OCI-LY7 (cell line): ENCODE measurements at regions not wholly inside any gene's neighbourhood (a gene's known extent, or its start where the extent isn't known, plus 50 kb on each side); places are given as distances from the start of the nearest gene placed in this dataset.

Experiments used
- BruUV-seq: library from RNA; stranded (reverse); fragments of 400-500 nt; replicated peaks from 2 replicates; lab custom pipeline; 2021; lab: Mats Ljungman, UMichigan
- CTCF ChIA-PET: fragments of 300-600 bp; sonication (Branson Sonifier 250); formaldehyde crosslinking; loops from one replicate; lab custom pipeline; 2022; ENCODE audit warnings: antibody characterized with exemption; ENCODE audit not compliant: unreplicated experiment; lab: Charles Lee
- POLR2A ChIA-PET: fragments of 300-600 bp; sonication (Branson Sonifier 250); formaldehyde crosslinking; loops from one replicate; lab custom pipeline; 2022; ENCODE audit warnings: antibody characterized with exemption; lab: Charles Lee
- DNase-seq: peaks from one replicate; pipeline ENCODE4 v3.0.0-alpha.2; 2015; ENCODE audit warnings: low spot score
- H2AFZ ChIP-seq: fragments of 200-600 bp; sonication (generic), shearing (Covaris generic); 2 replicates; pipeline ENCODE4 v1.6.1; 2014; ENCODE audit warnings: mild to moderate bottlenecking, antibody characterized with exemption, low read length, moderate library complexity
- H3K27ac ChIP-seq: fragments of 200-600 bp; sonication (generic); 2 replicates; pipeline ENCODE4 v1.5.1; 2014; ENCODE audit warnings: mixed run types, low read depth, mild to moderate bottlenecking, moderate library complexity, low read length, inconsistent platforms; ENCODE audit not compliant: poor library complexity, severe bottlenecking
- H3K36me3 ChIP-seq: fragments of 200-600 bp; sonication (generic); 2 replicates; pipeline ENCODE4 v1.6.1; 2014; ENCODE audit warnings: mild to moderate bottlenecking, antibody characterized with exemption, low read length, moderate library complexity, mixed read lengths; ENCODE audit not compliant: insufficient read depth
- H3K4me1 ChIP-seq: fragments of 200-600 bp; sonication (generic); 2 replicates; pipeline ENCODE4 v1.5.1; 2014; ENCODE audit warnings: mild to moderate bottlenecking, low read length; ENCODE audit not compliant: insufficient read depth, poor library complexity, severe bottlenecking
- H3K4me2 ChIP-seq: fragments of 200-600 bp; sonication (generic); 2 replicates; pipeline ENCODE4 v1.6.1; 2014; ENCODE audit warnings: mild to moderate bottlenecking, low read length
- H3K4me3 ChIP-seq: fragments of 200-600 bp; sonication (generic); 2 replicates; pipeline ENCODE4 v1.5.1; 2014; ENCODE audit warnings: mild to moderate bottlenecking, low read depth, low read length; ENCODE audit not compliant: poor library complexity, severe bottlenecking
- H3K79me2 ChIP-seq: fragments of 200-600 bp; sonication (generic); 2 replicates; pipeline ENCODE4 v1.6.1; 2016; ENCODE audit warnings: low read depth, mild to moderate bottlenecking, low read length, moderate library complexity, mixed read lengths; ENCODE audit not compliant: insufficient read depth
- H3K9me2 ChIP-seq: fragments of 200-600 bp; sonication (generic); 2 replicates; pipeline ENCODE4 v1.6.1; 2016; ENCODE audit warnings: mild to moderate bottlenecking, low read length, mixed read lengths; ENCODE audit not compliant: insufficient read depth
- H3K9me3 ChIP-seq: fragments of 200-600 bp; sonication (generic); 2 replicates; pipeline ENCODE4 v1.6.1; 2014; ENCODE audit warnings: mild to moderate bottlenecking, mixed run types, low read length, mixed read lengths
- H4K20me1 ChIP-seq: fragments of 200-600 bp; sonication (generic); 2 replicates; pipeline ENCODE4 v1.6.1; 2014; ENCODE audit warnings: mild to moderate bottlenecking, antibody characterized with exemption, low read length, moderate library complexity, mixed read lengths; ENCODE audit not compliant: insufficient read depth
- CTCF ChIP-seq: fragments of 200-600 bp; sonication (generic); conservative IDR thresholded peaks from 2 replicates; pipeline ENCODE4 v1.5.1; 2014; ENCODE audit warnings: mild to moderate bottlenecking, antibody characterized with exemption, low read length, moderate library complexity, mixed read lengths
- EZH2phosphoT487 ChIP-seq: fragments of 200-600 bp; sonication (generic); IDR thresholded peaks from 2 replicates; pipeline ENCODE4 v1.6.1; 2018; ENCODE audit warnings: low read depth, borderline replicate concordance, mild to moderate bottlenecking, mixed run types, antibody characterized with exemption, low read length, moderate library complexity, mixed read lengths
- intact Hi-C: fragments of 100-400 bp; cut with micrococcal nuclease; formaldehyde crosslinking; loops from one replicate; pipeline ENCODE4 v1.10.0; 2022; ENCODE audit not compliant: unreplicated experiment

- no TSS peak for BruUV-seq
- H3K36me3 ChIP-seq: no peaks in the 10 kb centered on the region
- no peak overlapping the region for H3K4me3 ChIP-seq
- no peaks in the 10 kb centered on the region for H3K9me3 ChIP-seq
- no peaks in the 10 kb centered on the region for H3K9me2 ChIP-seq
- TF ChIP-seq EZH2phosphoT487 (no peak), CTCF (no peak)
- H3K4me2 ChIP-seq: peak overlapping the region; percentile 52
- peaks cover 18% of the 10 kb centered on the region for H3K4me1 ChIP-seq
- H3K79me2 ChIP-seq: no peaks in the 10 kb centered on the region
- H4K20me1 ChIP-seq: no peaks in the 10 kb centered on the region
- H3K27ac ChIP-seq: no peak overlapping the region
- CTCF ChIA-PET: no interaction called here
- intact Hi-C loops: no loop called here
- DNase-seq: no peak
- POLR2A ChIA-PET: interaction anchor here (0.7 kb wide), 1 partner anchor 12 kb away, joined by 5 read pairs; no protein-coding TSS in a partner anchor
- peak overlapping the region; percentile 74; the same call in 1 of the 2 replicates for H2AFZ ChIP-seq
Measured at GRCh38 chr7:131182446-131183058, 145.1 kb upstream of the MKLN1 start.

DNA sequence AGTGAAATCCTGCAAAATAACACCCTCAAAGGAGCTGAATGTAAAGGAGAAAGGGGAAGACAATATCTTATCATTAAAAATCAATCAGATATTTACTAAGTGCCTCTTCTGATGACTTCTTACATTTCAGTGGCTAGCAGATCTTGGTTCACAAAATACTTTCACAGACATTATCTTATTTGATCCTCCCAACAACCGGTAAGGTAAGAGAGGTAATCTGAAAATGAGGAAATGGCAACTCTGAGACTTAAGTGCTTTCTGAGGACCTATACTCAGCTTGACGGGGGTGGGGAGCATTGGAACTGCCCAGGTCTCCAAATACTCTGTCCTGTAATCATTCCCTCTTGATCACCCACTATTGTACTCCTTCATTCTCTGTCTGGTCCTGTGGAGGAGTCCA is 144.6 kb upstream of the MKLN1 start:
- H2AFZ ChIP-seq: peak overlapping the region; percentile 74; the same call in 1 of the 2 replicates
- H3K9me2 ChIP-seq: no peaks in the 10 kb centered on the region
- no peak overlapping the region for H3K4me3 ChIP-seq
- H3K4me1 ChIP-seq: peaks cover 18% of the 10 kb centered on the region
- ChIA-PET CTCF (no interaction called here), POLR2A (interaction anchor here (1.1 kb wide), 1 partner anchor 13 kb away, joined by 3 read pairs; no protein-coding TSS in a partner anchor)
- intact Hi-C loops: no loop called here
- TF ChIP-seq EZH2phosphoT487 (no peak), CTCF (no peak)
- no peak overlapping the region for H3K27ac ChIP-seq
- H4K20me1 ChIP-seq: no peaks in the 10 kb centered on the region
- no peaks in the 10 kb centered on the region for H3K36me3 ChIP-seq
- peak; percentile 30 for DNase-seq
- H3K79me2 ChIP-seq: no peaks in the 10 kb centered on the region
- no TSS peak for BruUV-seq
- H3K4me2 ChIP-seq: peak overlapping the region; percentile 52
- H3K9me3 ChIP-seq: no peaks in the 10 kb centered on the region

DNA sequence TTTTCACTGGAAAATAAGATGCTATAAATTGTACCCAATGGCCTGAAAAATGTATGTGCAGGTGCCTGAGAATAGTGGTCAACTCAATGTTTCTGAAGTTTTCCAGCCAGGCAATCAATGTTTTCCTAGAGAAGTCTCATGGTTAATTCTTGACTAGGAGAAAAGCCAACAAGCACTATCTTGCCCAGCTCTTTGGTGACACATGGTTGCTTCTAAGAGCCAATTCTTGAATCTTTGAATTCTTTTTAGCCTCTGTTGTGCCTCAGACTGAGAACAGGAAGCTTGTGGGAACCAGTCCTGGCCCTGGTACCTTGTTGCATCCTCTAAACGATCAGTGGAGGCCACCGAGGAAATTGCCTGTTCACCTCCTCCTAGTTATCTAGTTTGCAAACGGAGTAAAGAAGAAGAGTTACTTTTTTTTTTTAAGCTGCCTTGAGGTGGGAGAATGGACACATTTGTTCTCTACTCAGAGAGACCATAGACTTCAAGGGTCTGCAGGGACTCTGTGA is 144.0 kb upstream of the MKLN1 start:
- no peaks in the 10 kb centered on the region for H3K9me2 ChIP-seq
- H3K36me3 ChIP-seq: no peaks in the 10 kb centered on the region
- H3K4me3 ChIP-seq: no peak overlapping the region
- no peaks in the 10 kb centered on the region for H3K79me2 ChIP-seq
- CTCF ChIA-PET: interaction anchor here (0.6 kb wide), 1 partner anchor 76 kb away, joined by 3 read pairs; no protein-coding TSS in a partner anchor
- peaks cover 18% of the 10 kb centered on the region for H3K4me1 ChIP-seq
- intact Hi-C loops: no loop called here
- H3K9me3 ChIP-seq: no peaks in the 10 kb centered on the region
- POLR2A ChIA-PET: interaction anchor here (1.0 to 1.1 kb wide), 2 partner anchors 12 to 16 kb away, joined by 3 read pairs; no protein-coding TSS in a partner anchor
- BruUV-seq: no TSS peak
- DNase-seq: peak; percentile 25
- H3K4me2 ChIP-seq: peak overlapping the region; percentile 52; the same call in 1 of the 2 replicates
- TF ChIP-seq EZH2phosphoT487 (no peak), CTCF (no peak)
- peak overlapping the region; percentile 71; the same call in 1 of the 2 replicates for H2AFZ ChIP-seq
- peak overlapping the region; percentile 19 for H3K27ac ChIP-seq
- H4K20me1 ChIP-seq: no peaks in the 10 kb centered on the region
